ENCODE measurements at regions not wholly inside any gene's neighbourhood (a gene's known extent, or its start where the extent isn't known, plus 50 kb on each side); places are given as distances from the start of the nearest gene placed in this dataset.
A peak's percentile ranks its signal among the peaks of the same experiment; 100 is the strongest.

- Histone ChIP-seq H4K20me1 (replicated peaks; ENCODE audit: control insufficient read depth, insufficient read depth, low read length) (no peaks in the 10 kb centered on the region), H2AFZ (ENCODE audit: low read depth, low read length) (no peak overlapping the region), H3K4me2 (ENCODE audit: insufficient read depth, low read length) (no peak overlapping the region), H3K27me3 (ENCODE audit: control insufficient read depth in 2 of 2, insufficient read depth in 2 of 2, low read length in 2 of 2) (peaks cover 6 to 10% of the 10 kb centered on the region in 2 experiments; a peak in 4 of 5 replicates), H3K79me2 (ENCODE audit: control insufficient read depth, insufficient read depth, low read length) (no peaks in the 10 kb centered on the region), H3K9me3 (replicated peaks; ENCODE audit: control insufficient read depth, insufficient read depth, low read depth, low read length) (no peaks in the 10 kb centered on the region), H3K4me3 (no peak overlapping the region), H3K9ac (ENCODE audit: insufficient read depth in 1 of 2, low read depth in 2 of 2, low read length in 2 of 2) (no peak overlapping the region), H3K4me1 (replicated peaks in 1 of 2; ENCODE audit: control insufficient read depth in 2 of 2, insufficient read depth in 2 of 2, low read length in 2 of 2) (no peaks in the 10 kb centered on the region), H3K36me3 (ENCODE audit: control insufficient read depth, insufficient read depth, low read length) (no peaks in the 10 kb centered on the region), H3K27ac (ENCODE audit: extremely low read depth, low read depth, low read length) (no peak overlapping the region), H3K9me1 (ENCODE audit: control insufficient read depth, insufficient read depth, low read length) (no peaks in the 10 kb centered on the region)
- ATAC-seq: no peak
- no peak for DNase-seq (ENCODE audit: extremely low read depth in 1 of 4, low spot score in 3 of 4)
- peak; percentile 15 for FAIRE-seq
- POLR2A ChIA-PET: interaction anchor here (0.5 kb wide), 1 partner anchor 401 kb away, joined by 3 read pairs; no protein-coding TSS in a partner anchor
- intact Hi-C loops (cut with micrococcal nuclease) (no loop called here), in situ Hi-C loops (cut with MboI) (no loop called here)
- no TSS peak for BruUV-seq (replicated peaks)
- WGBS (ENCODE audit: insufficient coverage, low coverage, missing lambda C conversion rate): 1% methylated on average over 14 of the region's 15 CpGs
- CTCF ChIA-PET (ENCODE audit: low intra/inter-chr PET ratio): no interaction called here
- TF ChIP-seq SAP30 (IDR thresholded peaks at IDR 0.05; ENCODE audit: borderline replicate concordance, insufficient read depth, low read depth, low read length, poor library complexity, severe bottlenecking) (no peak), CC2D1A (IDR thresholded peaks at IDR 0.05) (no peak), KDM4B (IDR thresholded peaks at IDR 0.05; ENCODE audit: borderline replicate concordance in 2 of 2, low read depth in 1 of 2) (no peak), ZNF609 (CRISPR knock-in tag; IDR thresholded peaks at IDR 0.05; ENCODE audit: borderline replicate concordance) (no peak), HDAC1 (IDR thresholded peaks at IDR 0.05) (no peak), NFIC (IDR thresholded peaks at IDR 0.05) (no peak), CBX8 (IDR thresholded peaks at IDR 0.05; ENCODE audit: borderline replicate concordance, extremely low read depth, low read depth, low read length, poor library complexity, severe bottlenecking) (no peak), CHD4 (IDR thresholded peaks at IDR 0.05; ENCODE audit: insufficient read depth, insufficient replicate concordance, low read depth, low read length, poor library complexity, severe bottlenecking) (no peak), IRF2 (CRISPR knock-in tag; IDR thresholded peaks at IDR 0.05) (no peak), ZNF445 (CRISPR knock-in tag; IDR thresholded peaks at IDR 0.05; ENCODE audit: low read depth) (no peak), SNRNP70 (optimal IDR thresholded peaks at IDR 0.05; ENCODE audit: low read depth, low read length) (no peak), MBD2 (IDR thresholded peaks at IDR 0.05; ENCODE audit: borderline replicate concordance, low read depth) (no peak)
Measured at GRCh38 chr12:65720136-65721130, 103.8 kb upstream of the HMGA2 start.
